Astrocyte (in vitro differentiated cells and primary cell): ENCODE measurements at regions not wholly inside any gene's neighbourhood (a gene's known extent, or its start where the extent isn't known, plus 50 kb on each side); places are given as distances from the start of the nearest gene placed in this dataset.

ENCODE experiments used
- DNase-seq: peaks from one replicate; pipeline ENCODE4 v3.0.0-alpha.2; 2010; ENCODE audit warnings: low read depth
- FAIRE-seq: peaks from 2 replicates; lab custom pipeline; 2011; peaks lifted over from hg19 to GRCh38; lab: Jason Lieb, UNC
- H2AFZ ChIP-seq: 2 replicates; pipeline ENCODE4 v1.6.0; 2012; ENCODE audit warnings: low read depth, low read length, inconsistent platforms
- H3K27ac ChIP-seq: 2 replicates; pipeline ENCODE4 v1.5.1; 2011; ENCODE audit warnings: low read depth, low read length, inconsistent platforms
- H3K27me3 ChIP-seq: 2 replicates; pipeline ENCODE4 v1.6.0; 2011; ENCODE audit warnings: low read length, inconsistent platforms; ENCODE audit not compliant: insufficient read depth
- H3K36me3 ChIP-seq: 2 replicates; pipeline ENCODE4 v1.5.1; 2011; ENCODE audit warnings: low read length, inconsistent platforms; ENCODE audit not compliant: insufficient read depth
- H3K4me1 ChIP-seq: 2 replicates; pipeline ENCODE4 v1.5.1; 2011; ENCODE audit warnings: low read length, inconsistent platforms; ENCODE audit not compliant: insufficient read depth
- H3K4me2 ChIP-seq: 2 replicates; pipeline ENCODE4 v1.6.0; 2012; ENCODE audit warnings: low read length, inconsistent platforms
- H3K4me3 ChIP-seq: 2 replicates; pipeline ENCODE4 v1.5.1; 2011; ENCODE audit warnings: low read depth, mild to moderate bottlenecking, low read length, inconsistent platforms; ENCODE audit not compliant: insufficient read depth
- H3K79me2 ChIP-seq: 2 replicates; pipeline ENCODE4 v1.6.0; 2012; ENCODE audit warnings: mild to moderate bottlenecking, low read length, inconsistent platforms; ENCODE audit not compliant: insufficient read depth
- H3K9ac ChIP-seq: 2 replicates; pipeline ENCODE4 v1.6.0; 2012; ENCODE audit warnings: mild to moderate bottlenecking, low read length, inconsistent platforms
- H3K9me3 ChIP-seq: 2 replicates; pipeline ENCODE4 v1.5.1; 2012; ENCODE audit warnings: low read depth, mild to moderate bottlenecking, low read length, inconsistent platforms; ENCODE audit not compliant: insufficient read depth
- H4K20me1 ChIP-seq: 2 replicates; pipeline ENCODE4 v1.6.0; 2012; ENCODE audit warnings: low read length, inconsistent platforms; ENCODE audit not compliant: insufficient read depth
- H3K27ac Mint-ChIP-seq: one replicate; pipeline ENCODE4 v1.8.0; 2021; ENCODE audit warnings: mild to moderate bottlenecking, mixed read lengths; ENCODE audit not compliant: unreplicated experiment
- H3K27me3 Mint-ChIP-seq: one replicate; pipeline ENCODE4 v1.8.0; 2021; ENCODE audit warnings: low read depth, mixed read lengths; ENCODE audit not compliant: unreplicated experiment
- H3K36me3 Mint-ChIP-seq: one replicate; pipeline ENCODE4 v1.8.0; 2021; ENCODE audit warnings: low read depth, mixed read lengths; ENCODE audit not compliant: unreplicated experiment
- H3K4me1 Mint-ChIP-seq: one replicate; pipeline ENCODE4 v1.8.0; 2021; ENCODE audit warnings: low read depth, mixed read lengths; ENCODE audit not compliant: unreplicated experiment
- H3K4me3 Mint-ChIP-seq: one replicate; pipeline ENCODE4 v1.8.0; 2021; ENCODE audit warnings: mild to moderate bottlenecking, moderate library complexity, mixed read lengths; ENCODE audit not compliant: unreplicated experiment
- H3K9me3 Mint-ChIP-seq: one replicate; pipeline ENCODE4 v1.8.0; 2021; ENCODE audit warnings: mild to moderate bottlenecking, mixed read lengths; ENCODE audit not compliant: unreplicated experiment
- CTCF ChIP-seq: IDR thresholded peaks from 2 replicates; pipeline ENCODE4 v1.5.1; 2011; ENCODE audit warnings: low read depth, mild to moderate bottlenecking, inconsistent platforms, low read length, moderate library complexity; ENCODE audit not compliant: insufficient read depth
- EZH2 ChIP-seq: IDR thresholded peaks from 2 replicates; pipeline ENCODE4 v1.6.1; 2012; ENCODE audit warnings: mild to moderate bottlenecking, low read length, inconsistent platforms; ENCODE audit not compliant: insufficient read depth

- H3K36me3 ChIP-seq, result no peaks in the 10 kb centered on the region
- DNase-seq (peak; percentile 22), FAIRE-seq (no peak)
- H3K9me3 Mint-ChIP-seq, result peaks cover 5% of the 10 kb centered on the region
- TF ChIP-seq CTCF, result no peak
- no peak for TF ChIP-seq EZH2
- no peak overlapping the region for H3K4me3 Mint-ChIP-seq
- H3K4me3 ChIP-seq, result no peak overlapping the region
- H3K4me1 ChIP-seq, result no peaks in the 10 kb centered on the region
- no peak overlapping the region for H3K27ac ChIP-seq
- H3K9me3 ChIP-seq, result no peaks in the 10 kb centered on the region
- no peak overlapping the region for H3K27ac Mint-ChIP-seq
- peaks cover 6% of the 10 kb centered on the region for H3K27me3 Mint-ChIP-seq
- peak overlapping the region; percentile 22 for H3K4me2 ChIP-seq
- no peaks in the 10 kb centered on the region for H4K20me1 ChIP-seq
- peaks cover 3% of the 10 kb centered on the region for H3K27me3 ChIP-seq
- H2AFZ ChIP-seq, result no peak overlapping the region
- H3K4me1 Mint-ChIP-seq, result peaks cover 9% of the 10 kb centered on the region
- no peak overlapping the region for H3K9ac ChIP-seq
- H3K79me2 ChIP-seq, result no peaks in the 10 kb centered on the region
- H3K36me3 Mint-ChIP-seq, result no peaks in the 10 kb centered on the region
These were observed 201.2 kb downstream of the CDCA7 start for GRCh38 chr2:173555833-173556232.

DNA sequence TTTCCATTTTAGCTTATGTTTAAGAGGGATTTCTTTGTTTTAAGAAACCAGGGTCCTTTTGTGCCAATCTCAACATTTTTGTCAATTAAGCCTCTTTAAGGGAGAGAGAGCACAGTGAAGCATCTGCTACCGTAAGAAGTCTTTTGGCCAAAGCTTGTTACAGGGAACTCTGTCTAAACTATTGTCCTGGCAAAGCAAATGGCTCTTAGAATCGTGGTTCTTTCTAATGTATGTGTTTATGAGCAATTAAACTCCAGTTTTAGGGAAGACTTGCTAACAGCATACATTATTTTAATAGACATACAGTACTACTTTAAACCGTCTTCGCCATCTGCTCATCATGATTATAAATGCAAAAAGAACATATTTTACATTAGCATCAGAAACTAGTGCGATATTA, 202.1 kb downstream of the CDCA7 start:
- Mint-ChIP-seq H3K36me3 (no peaks in the 10 kb centered on the region), H3K27ac (no peak overlapping the region), H3K27me3 (peaks cover 6% of the 10 kb centered on the region), H3K9me3 (peaks cover 5% of the 10 kb centered on the region), H3K4me1 (peaks cover 9% of the 10 kb centered on the region), H3K4me3 (no peak overlapping the region)
- H3K4me3 ChIP-seq, result no peak overlapping the region
- H3K27me3 ChIP-seq, result peaks cover 3% of the 10 kb centered on the region
- H3K9me3 ChIP-seq, result no peaks in the 10 kb centered on the region
- H3K27ac ChIP-seq, result no peak overlapping the region
- no peaks in the 10 kb centered on the region for H3K4me1 ChIP-seq
- no peak for DNase-seq
- H3K4me2 ChIP-seq, result no peak overlapping the region
- TF ChIP-seq EZH2 (no peak), CTCF (no peak)
- H2AFZ ChIP-seq, result no peak overlapping the region
- no peaks in the 10 kb centered on the region for H3K36me3 ChIP-seq
- no peak for FAIRE-seq
- H3K9ac ChIP-seq, result no peak overlapping the region
- H4K20me1 ChIP-seq, result no peaks in the 10 kb centered on the region
- H3K79me2 ChIP-seq, result no peaks in the 10 kb centered on the region

- Mint-ChIP-seq H3K27me3 (peaks cover 6% of the 10 kb centered on the region), H3K4me3 (no peak overlapping the region), H3K36me3 (no peaks in the 10 kb centered on the region), H3K9me3 (peaks cover 5% of the 10 kb centered on the region), H3K4me1 (peaks cover 9% of the 10 kb centered on the region), H3K27ac (no peak overlapping the region)
- FAIRE-seq (no peak), DNase-seq (no peak)
- H3K4me2 ChIP-seq, result no peak overlapping the region
- no peaks in the 10 kb centered on the region for H3K36me3 ChIP-seq
- no peak overlapping the region for H3K4me3 ChIP-seq
- H3K27ac ChIP-seq, result no peak overlapping the region
- no peaks in the 10 kb centered on the region for H4K20me1 ChIP-seq
- H3K27me3 ChIP-seq, result peaks cover 3% of the 10 kb centered on the region
- no peak for TF ChIP-seq EZH2
- no peaks in the 10 kb centered on the region for H3K4me1 ChIP-seq
- H3K9ac ChIP-seq, result no peak overlapping the region
- H3K9me3 ChIP-seq, result no peaks in the 10 kb centered on the region
- H2AFZ ChIP-seq, result no peak overlapping the region
- H3K79me2 ChIP-seq, result no peaks in the 10 kb centered on the region
These were observed 202.8 kb downstream of the CDCA7 start for GRCh38 chr2:173557497-173557896.
